GM13976 (cell line): ENCODE measurements at regions not wholly inside any gene's neighbourhood (a gene's known extent, or its start where the extent isn't known, plus 50 kb on each side); places are given as distances from the start of the nearest gene placed in this dataset.

Source experiments
- DNase-seq: peaks from one replicate; pipeline ENCODE4 v3.0.0; 2012; ENCODE audit warnings: low spot score
- in situ Hi-C: fragments of 300-500 bp; cut with MboI; formaldehyde crosslinking; loops from one replicate; pipeline ENCODE4 v1.12.0; 2022; ENCODE audit warnings: low sequenced_read_pairs, mixed read lengths, inconsistent platforms; ENCODE audit not compliant: unreplicated experiment
- TF ChIP-seq, protein P1 (sequence below): IDR thresholded peaks from 2 replicates; pipeline ENCODE4 v1.5.1; 2012; ENCODE audit warnings: borderline replicate concordance, mild to moderate bottlenecking; ENCODE audit not compliant: insufficient read depth; ENCODE audit errors: extremely low read depth, missing control alignments, control extremely low read depth

GRCh38 chr20:20950620-20951019 is 155.5 kb downstream of the LINC00237 start:
- TF ChIP-seq, protein P1, sequence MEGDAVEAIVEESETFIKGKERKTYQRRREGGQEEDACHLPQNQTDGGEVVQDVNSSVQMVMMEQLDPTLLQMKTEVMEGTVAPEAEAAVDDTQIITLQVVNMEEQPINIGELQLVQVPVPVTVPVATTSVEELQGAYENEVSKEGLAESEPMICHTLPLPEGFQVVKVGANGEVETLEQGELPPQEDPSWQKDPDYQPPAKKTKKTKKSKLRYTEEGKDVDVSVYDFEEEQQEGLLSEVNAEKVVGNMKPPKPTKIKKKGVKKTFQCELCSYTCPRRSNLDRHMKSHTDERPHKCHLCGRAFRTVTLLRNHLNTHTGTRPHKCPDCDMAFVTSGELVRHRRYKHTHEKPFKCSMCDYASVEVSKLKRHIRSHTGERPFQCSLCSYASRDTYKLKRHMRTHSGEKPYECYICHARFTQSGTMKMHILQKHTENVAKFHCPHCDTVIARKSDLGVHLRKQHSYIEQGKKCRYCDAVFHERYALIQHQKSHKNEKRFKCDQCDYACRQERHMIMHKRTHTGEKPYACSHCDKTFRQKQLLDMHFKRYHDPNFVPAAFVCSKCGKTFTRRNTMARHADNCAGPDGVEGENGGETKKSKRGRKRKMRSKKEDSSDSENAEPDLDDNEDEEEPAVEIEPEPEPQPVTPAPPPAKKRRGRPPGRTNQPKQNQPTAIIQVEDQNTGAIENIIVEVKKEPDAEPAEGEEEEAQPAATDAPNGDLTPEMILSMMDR = no peak
- no peak for DNase-seq
- in situ Hi-C loops = no loop called here

DNA sequence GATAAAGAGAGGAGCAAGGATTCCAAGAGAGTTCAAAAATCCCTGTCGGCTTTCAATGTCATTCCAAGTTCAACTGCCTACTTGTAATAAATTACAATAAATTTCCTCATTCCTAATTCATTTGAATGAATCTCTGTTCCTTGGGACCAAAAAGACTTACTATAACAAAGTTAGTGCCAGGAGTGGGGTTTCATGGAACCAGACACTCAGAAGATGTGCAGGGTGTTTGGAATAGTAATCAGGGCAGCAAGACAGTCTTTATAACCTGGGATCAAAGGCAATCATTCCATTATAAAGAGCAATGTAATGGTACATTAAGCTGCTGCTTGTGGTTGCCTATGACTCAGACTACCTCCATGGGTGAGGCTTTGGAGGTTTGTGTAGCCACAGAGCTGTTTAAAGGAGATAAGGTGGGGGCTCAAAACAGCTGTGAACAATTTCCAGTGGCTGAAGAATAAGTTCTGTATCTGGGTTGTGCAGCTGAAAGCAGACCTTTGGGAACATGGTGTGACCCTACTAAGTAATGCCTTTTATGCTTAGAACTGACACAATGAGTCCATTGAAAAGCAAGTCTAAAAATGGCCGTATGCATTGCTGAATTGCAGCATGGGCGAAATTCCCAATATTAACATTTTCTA is 159.9 kb downstream of the LINC00237 start:
- no peak for DNase-seq
- TF ChIP-seq, protein P1 = no peak
- in situ Hi-C loops = no loop called here

DNA sequence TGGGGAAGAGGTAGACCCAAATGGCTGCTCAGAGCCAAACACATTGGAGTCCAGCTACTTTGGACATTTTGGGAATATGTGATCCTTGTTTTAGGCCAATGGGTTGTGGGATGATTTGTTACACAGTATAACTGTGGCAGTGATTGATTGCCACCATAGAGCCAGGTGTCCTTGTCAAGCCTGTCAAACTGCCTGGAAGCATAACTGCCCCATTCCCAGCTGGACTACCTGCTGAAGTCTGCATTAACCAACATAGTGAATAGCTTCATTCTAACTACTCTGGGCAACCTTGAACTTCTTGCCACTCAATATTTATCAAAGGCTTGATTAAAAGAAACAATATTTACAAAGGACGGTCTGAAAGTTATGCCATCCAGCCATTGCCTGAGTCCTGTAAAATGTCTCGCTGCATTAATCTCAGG is 164.7 kb downstream of the LINC00237 start:
- TF ChIP-seq, protein P1 = no peak
- in situ Hi-C loops = no loop called here
- no peak for DNase-seq

- in situ Hi-C loops = no loop called here
- no peak for DNase-seq
- TF ChIP-seq, protein P1 = no peak
Observed at GRCh38 chr20:20939006-20939405, 167.2 kb downstream of the LINC00237 start.

DNA sequence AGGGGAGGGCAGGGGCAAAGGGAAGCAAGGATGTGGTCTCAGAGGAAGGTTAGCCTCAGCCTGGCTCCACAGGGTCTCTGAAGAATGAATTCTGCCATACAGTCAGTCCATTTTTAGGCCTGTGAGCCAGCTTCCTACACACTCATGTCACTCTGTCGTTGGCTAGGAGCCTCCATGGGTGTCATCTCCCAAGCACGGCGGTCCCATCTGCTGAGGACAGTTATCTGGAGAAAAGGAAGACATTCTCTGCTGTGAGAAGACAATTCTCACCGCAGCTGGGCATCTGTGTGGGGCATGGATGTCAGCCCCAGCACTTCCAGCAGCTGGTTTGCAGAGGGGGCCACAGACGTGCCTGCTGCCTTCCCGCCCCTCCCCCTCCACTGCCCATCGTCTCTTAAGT is 167.6 kb downstream of the LINC00237 start:
- in situ Hi-C loops = no loop called here
- TF ChIP-seq, protein P1 = no peak
- no peak for DNase-seq

- TF ChIP-seq, protein P1 = no peak
- no peak for DNase-seq
- in situ Hi-C loops = no loop called here
Observed at GRCh38 chr20:20938131-20938530, 168.0 kb downstream of the LINC00237 start.
